ENCODE measurements at regions not wholly inside any gene's neighbourhood (a gene's known extent, or its start where the extent isn't known, plus 50 kb on each side); places are given as distances from the start of the nearest gene placed in this dataset.

DNA sequence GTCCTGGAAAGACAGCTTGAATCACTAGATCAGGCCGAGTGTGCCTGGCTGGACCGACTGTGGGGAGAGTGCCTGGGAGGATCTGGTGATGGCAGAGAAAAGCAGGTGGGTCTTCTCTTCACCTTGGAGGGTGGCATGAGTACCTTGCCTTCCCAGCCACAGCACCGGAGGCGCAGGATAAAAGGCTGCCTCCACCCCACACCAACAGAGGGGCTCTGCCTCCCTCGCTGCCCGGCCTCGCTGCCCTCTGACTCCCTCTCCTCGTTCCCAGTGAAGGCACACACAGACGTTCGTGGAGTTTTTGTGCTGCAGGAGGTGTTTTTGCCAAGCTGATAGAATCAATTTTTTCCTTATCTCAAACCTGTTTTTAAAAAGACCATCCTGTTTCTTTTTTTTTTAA lies 71.4 kb upstream of the HAAO start:
- no peak for DNase-seq

- DNase-seq = no peak
These were observed 70.9 kb upstream of the HAAO start for GRCh38 chr2:42863320-42863719.

DNA sequence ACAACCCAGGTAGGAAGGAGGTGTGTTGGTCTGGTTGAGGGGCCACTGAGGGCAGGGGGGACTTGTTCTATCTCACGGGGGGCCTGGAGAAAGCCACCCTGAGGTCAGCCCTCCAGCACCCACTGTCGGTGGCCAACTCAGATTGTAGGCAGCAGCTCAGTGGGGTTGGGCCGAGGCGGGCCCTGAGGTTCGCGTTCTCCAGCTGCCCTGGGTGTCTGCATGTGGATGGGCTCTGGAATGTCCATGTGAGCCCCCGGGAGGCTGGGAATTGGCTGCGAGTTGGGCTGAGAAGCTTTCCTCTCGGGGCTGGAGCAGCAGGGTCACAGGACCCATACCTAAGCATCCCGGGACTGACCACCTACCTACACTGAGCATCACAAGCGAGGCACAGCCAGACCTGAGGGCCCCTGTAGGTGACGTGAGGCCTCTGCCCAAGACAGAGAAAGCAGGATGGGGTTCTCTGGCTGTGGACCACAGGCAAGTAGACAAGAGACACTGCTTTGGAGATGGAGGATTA lies 70.3 kb upstream of the HAAO start:
- no peak for DNase-seq

- no peak for DNase-seq
These were observed 68.9 kb upstream of the HAAO start for GRCh38 chr2:42861321-42861720.

GRCh38 chr2:42860319-42861094 lies 68.1 kb upstream of the HAAO start:
- DNase-seq = no peak

- DNase-seq = no peak
These were observed 67.4 kb upstream of the HAAO start for GRCh38 chr2:42859791-42860190.

- DNase-seq = peak; percentile 78
These were observed 66.7 kb upstream of the HAAO start for GRCh38 chr2:42859006-42859552.

- no peak for DNase-seq
These were observed 66.0 kb upstream of the HAAO start for GRCh38 chr2:42858140-42859005.

GRCh38 chr2:42856891-42857632 lies 64.7 kb upstream of the HAAO start:
- DNase-seq = no peak

- DNase-seq = no peak
These were observed 63.9 kb upstream of the HAAO start for GRCh38 chr2:42856106-42856860.

GRCh38 chr2:42855221-42855970 lies 63.0 kb upstream of the HAAO start:
- no peak for DNase-seq

GRCh38 chr2:42854207-42854818 lies 61.9 kb upstream of the HAAO start:
- DNase-seq = no peak

DNA sequence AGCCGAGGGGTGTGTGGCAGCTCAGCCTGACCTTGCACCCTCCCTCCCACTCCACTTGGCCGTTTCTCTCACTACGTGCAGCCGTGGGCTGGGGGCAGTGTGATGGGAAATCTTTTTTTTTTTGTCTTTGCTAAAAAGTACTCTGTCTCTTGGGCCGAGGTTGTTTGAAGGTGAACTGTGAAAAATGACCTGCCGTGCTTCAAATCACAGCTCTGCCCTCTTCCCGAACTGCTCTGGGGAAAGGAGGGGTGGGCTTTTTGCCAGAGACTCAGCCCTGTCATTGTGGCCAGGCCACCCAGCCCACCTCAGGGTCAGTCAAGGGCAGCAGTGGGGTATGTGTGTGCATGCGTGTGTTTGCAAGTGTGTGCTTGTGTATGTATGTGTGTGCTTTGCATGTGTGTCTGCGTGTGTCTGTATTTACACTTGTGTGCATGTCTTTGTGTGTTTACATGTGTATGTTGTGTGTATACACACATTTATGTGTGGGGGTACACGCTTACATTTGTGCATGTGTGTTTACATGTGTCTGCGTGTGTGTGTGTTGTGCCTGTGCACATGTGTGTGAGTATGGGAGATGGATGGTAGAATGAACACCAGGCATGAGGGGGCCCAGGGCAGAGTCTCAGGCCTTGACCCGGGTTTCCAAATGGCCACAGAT lies 61.3 kb upstream of the HAAO start:
- no peak for DNase-seq

- no peak for DNase-seq
These were observed 60.4 kb upstream of the HAAO start for GRCh38 chr2:42852798-42853197.

GRCh38 chr2:42851740-42852250 lies 59.4 kb upstream of the HAAO start:
- no peak for DNase-seq

DNA sequence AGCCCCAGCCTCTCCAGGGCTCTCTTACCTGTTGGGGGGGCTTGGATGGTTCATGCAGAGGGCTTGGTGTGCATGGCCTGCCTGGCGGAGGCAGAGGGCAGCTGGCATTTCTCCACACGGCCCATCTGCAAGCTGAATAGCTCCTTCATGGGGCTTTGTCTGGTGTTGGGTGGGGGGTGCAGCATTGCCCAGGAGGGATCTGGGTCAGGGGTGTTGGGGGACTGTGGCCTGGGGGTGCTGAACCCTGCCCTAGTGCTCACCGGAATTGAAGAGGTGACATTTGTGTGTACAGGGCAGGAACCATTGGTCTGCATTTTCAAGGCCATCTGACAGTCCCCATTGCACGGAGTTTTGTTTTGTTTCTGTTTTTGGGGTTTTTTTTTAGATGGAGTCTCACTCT lies 58.8 kb upstream of the HAAO start:
- DNase-seq = no peak

DNA sequence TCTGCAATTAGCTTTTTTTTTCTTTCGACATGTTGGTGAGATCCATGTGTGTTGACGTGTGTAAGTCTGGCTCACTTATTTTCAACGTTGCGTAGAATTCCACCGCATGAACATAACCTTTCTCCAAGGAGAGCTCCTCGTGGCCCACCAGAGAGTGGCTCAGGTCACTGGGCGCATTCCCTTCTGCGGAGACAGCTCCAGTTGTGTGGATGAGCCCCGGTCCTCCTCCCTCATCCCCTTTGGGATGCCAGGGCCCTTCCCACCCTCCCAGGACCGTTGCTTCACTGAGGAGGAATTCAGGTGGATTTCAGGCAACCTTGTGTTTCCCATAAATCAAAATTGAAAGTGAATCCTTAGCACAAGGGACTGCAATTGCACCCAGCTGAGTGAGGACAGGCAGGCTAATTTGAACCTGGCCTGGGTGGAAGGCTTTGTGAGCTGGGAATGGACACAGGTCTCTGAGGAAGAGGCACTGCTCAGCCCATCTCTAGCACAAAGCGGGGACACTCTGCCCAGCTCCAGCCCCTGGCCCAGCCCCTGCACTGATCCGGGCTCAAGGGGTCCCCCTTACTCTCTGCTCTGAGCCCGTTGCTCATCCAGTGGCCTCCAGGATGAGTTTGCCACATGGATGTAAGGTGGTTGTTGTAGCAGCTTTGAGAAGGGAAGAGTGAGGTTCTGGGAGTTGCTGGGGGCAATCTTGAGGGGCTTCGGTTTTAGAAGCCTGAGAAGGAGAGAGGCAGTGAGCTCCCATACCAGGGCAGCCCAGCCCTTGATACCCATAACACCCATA lies 57.8 kb upstream of the HAAO start:
- no peak for DNase-seq

- DNase-seq = no peak
These were observed 56.9 kb upstream of the HAAO start for GRCh38 chr2:42849311-42849710.

DNA sequence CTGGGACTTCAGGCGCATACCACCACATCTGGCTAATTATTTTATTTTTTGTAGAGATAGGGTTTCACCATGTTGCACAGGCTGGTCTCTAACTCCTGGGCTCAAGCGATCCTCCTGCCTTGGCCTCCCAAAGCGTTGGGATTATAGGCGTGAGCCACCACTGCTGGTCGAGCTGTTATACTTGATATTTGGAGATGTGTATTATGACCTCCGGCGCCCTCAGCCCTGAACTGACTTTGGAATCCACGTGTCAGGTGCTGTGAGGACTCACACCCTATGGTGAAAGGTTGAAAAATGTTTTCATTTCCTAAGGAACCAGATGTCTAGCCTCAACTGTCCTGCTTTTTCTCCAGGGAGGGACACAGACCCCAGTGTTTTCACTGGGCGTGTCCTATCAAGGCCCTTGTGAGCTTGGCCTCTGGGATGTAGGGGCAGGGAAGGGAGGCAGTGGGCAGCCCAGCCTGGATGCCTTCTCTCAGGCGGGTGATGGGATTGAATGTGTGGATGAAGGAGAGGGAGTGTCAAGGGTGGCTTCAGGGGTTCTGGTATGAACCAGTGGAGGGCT lies 56.4 kb upstream of the HAAO start:
- no peak for DNase-seq

Data from activated CD4-positive, alpha-beta T cell treated with anti-CD3 and anti-CD28 coated beads, Interleukin-2, amount 50 U/mL, for 16 hours (primary cell).